Naive thymus-derived CD4-positive, alpha-beta T cell (primary cell): ENCODE measurements at regions not wholly inside any gene's neighbourhood (a gene's known extent, or its start where the extent isn't known, plus 50 kb on each side); places are given as distances from the start of the nearest gene placed in this dataset.

Experiments used
- ATAC-seq: fragments of 150-1000 bp; cut with Tn5 transposase; 2 replicates; pipeline ENCODE4 v1.10.0; 2021; ENCODE audit warnings: mild to moderate bottlenecking, moderate library complexity
- CTCF ChIA-PET: fragments of 350-600 bp; sonication (Branson Sonifier 250); formaldehyde crosslinking; loops from one replicate; lab custom pipeline; 2021; ENCODE audit warnings: antibody characterized with exemption; lab: Charles Lee
- POLR2A ChIA-PET: fragments of 350-600 bp; sonication (Branson Sonifier 250); formaldehyde crosslinking; loops from one replicate; lab custom pipeline; 2021; ENCODE audit warnings: antibody characterized with exemption, inconsistent platforms; lab: Charles Lee
- DNase-seq, 9 donors: peaks; one replicate each; pipeline versions ENCODE4 v3.0.0 to v3.0.0-alpha.2; 2020 to 2022; ENCODE audit warnings: mixed read lengths in 1 of 9
- H3K27ac ChIP-seq: one replicate; pipeline ENCODE4 v1.7.0; 2013; ENCODE audit warnings: mild to moderate bottlenecking, low read depth, low read length, moderate library complexity
- H3K27me3 ChIP-seq, 2 donors: one replicate each; pipeline ENCODE4 v1.7.0; 2013; ENCODE audit warnings: low read length in 2 of 2, mild to moderate bottlenecking in 2 of 2, moderate library complexity in 2 of 2; ENCODE audit not compliant: control insufficient read depth in 2 of 2, insufficient read depth in 2 of 2
- H3K36me3 ChIP-seq, 3 experiments: 1 replicate in 2 of 3; 2 replicates in 1 of 3; pipeline ENCODE4 v1.7.0; 2013; ENCODE audit warnings: low read length in 3 of 3, mild to moderate bottlenecking in 3 of 3, moderate library complexity in 1 of 3; ENCODE audit not compliant: insufficient read depth in 3 of 3, control insufficient read depth in 2 of 3
- H3K4me1 ChIP-seq, 2 donors: one replicate each; pipeline ENCODE4 v1.7.0; 2013; ENCODE audit warnings: low read length in 2 of 2, mild to moderate bottlenecking in 2 of 2, moderate library complexity in 1 of 2; ENCODE audit not compliant: control insufficient read depth in 2 of 2, insufficient read depth in 2 of 2
- H3K4me3 ChIP-seq: 2 replicates; pipeline ENCODE4 v1.7.0; 2013; ENCODE audit warnings: mild to moderate bottlenecking, low read length
- H3K9me3 ChIP-seq, 3 experiments: 1 replicate in 2 of 3; 2 replicates in 1 of 3; pipeline ENCODE4 v1.7.0; 2013; ENCODE audit warnings: low read length in 3 of 3; ENCODE audit not compliant: control insufficient read depth in 2 of 3
- H3K27ac Mint-ChIP-seq, 9 donors: one replicate each; pipeline ENCODE4 v1.8.0; 2020 to 2022; ENCODE audit warnings: mixed read lengths in 9 of 9, mild to moderate bottlenecking in 8 of 9, moderate library complexity in 5 of 9, inconsistent platforms in 2 of 9
- H3K27me3 Mint-ChIP-seq, 5 donors: one replicate each; pipeline ENCODE4 v1.8.0; 2021 to 2022; ENCODE audit warnings: mixed read lengths in 5 of 5, mild to moderate bottlenecking in 1 of 5
- H3K36me3 Mint-ChIP-seq, 5 donors: one replicate each; pipeline ENCODE4 v1.8.0; 2020 to 2022; ENCODE audit warnings: mixed read lengths in 5 of 5, mild to moderate bottlenecking in 3 of 5, inconsistent platforms in 1 of 5
- H3K4me1 Mint-ChIP-seq, 7 donors: one replicate each; pipeline ENCODE4 v1.8.0; 2020 to 2022; ENCODE audit warnings: mixed read lengths in 7 of 7, mild to moderate bottlenecking in 3 of 7, inconsistent platforms in 1 of 7
- H3K4me3 Mint-ChIP-seq, 10 donors: one replicate each; pipeline ENCODE4 v1.8.0; 2020 to 2022; ENCODE audit warnings: mild to moderate bottlenecking in 10 of 10, mixed read lengths in 10 of 10, moderate library complexity in 6 of 10, inconsistent platforms in 2 of 10
- H3K9me3 Mint-ChIP-seq, 11 donors: one replicate each; pipeline ENCODE4 v1.8.0; 2020 to 2022; ENCODE audit warnings: mixed read lengths in 11 of 11, mild to moderate bottlenecking in 4 of 11, inconsistent platforms in 1 of 11, moderate library complexity in 1 of 11
- intact Hi-C, 2 donors: fragments of 100-400 bp; cut with micrococcal nuclease; formaldehyde crosslinking; loops; one replicate each; pipeline ENCODE4 v1.15.1; 2023

- H3K4me1 Mint-ChIP-seq: peaks cover 21 to 54% (median 33%) of the 10 kb centered on the region in 7 donors
- H3K4me3 ChIP-seq: no peak overlapping the region
- H3K27me3 Mint-ChIP-seq: no peaks in the 10 kb centered on the region
- no peaks in the 10 kb centered on the region for H3K9me3 ChIP-seq
- intact Hi-C loops: loop anchor here in 1 of 2 donors (5.0 kb wide), 1 partner anchor 622 kb away; the partner anchor contains the start of gene SLC39A10
- ChIA-PET CTCF (interaction anchor here (0.5 to 6.1 kb wide), 5 partner anchors 22 to 613 kb away, joined by 3 to 72 read pairs (median 3); no protein-coding TSS in a partner anchor), POLR2A (interaction anchor here (0.7 to 2.2 kb wide), 6 partner anchors 26 to 145 kb away, joined by 3 to 9 read pairs (median 3); no protein-coding TSS in a partner anchor)
- no peak overlapping the region for H3K27ac ChIP-seq
- no peak for DNase-seq
- ATAC-seq: no peak
- H3K4me3 Mint-ChIP-seq: no peak overlapping the region
- H3K36me3 ChIP-seq: no peaks in the 10 kb centered on the region
- peaks cover 0 to 22% (median 3%) of the 10 kb centered on the region in 5 donors for H3K36me3 Mint-ChIP-seq
- peak overlapping the region in 2 of 9 donors; percentile 15 to 18 for H3K27ac Mint-ChIP-seq
- no peaks in the 10 kb centered on the region for H3K27me3 ChIP-seq
- H3K9me3 Mint-ChIP-seq: peaks cover 0 to 6% (median 0%) of the 10 kb centered on the region in 11 donors
- H3K4me1 ChIP-seq: peaks cover 17 to 29% of the 10 kb centered on the region in 2 donors
Measured at GRCh38 chr2:196279541-196279940, 108.2 kb upstream of the STK17B start.

GRCh38 chr2:196284144-196284844 lies 112.9 kb upstream of the STK17B start:
- POLR2A ChIA-PET: interaction anchor here (1.0 to 1.6 kb wide), 2 partner anchors 10 to 120 kb away, joined by 3 read pairs; no protein-coding TSS in a partner anchor
- H3K4me3 ChIP-seq: no peak overlapping the region
- H3K27me3 ChIP-seq: no peaks in the 10 kb centered on the region
- Mint-ChIP-seq H3K27me3 (no peaks in the 10 kb centered on the region), H3K9me3 (peaks cover 0 to 6% (median 0%) of the 10 kb centered on the region in 11 donors), H3K4me1 (peaks cover 16 to 57% (median 38%) of the 10 kb centered on the region in 7 donors), H3K27ac (peak overlapping the region in 1 of 9 donors; percentile 73), H3K4me3 (peak overlapping the region in 1 of 10 donors; percentile 27), H3K36me3 (peaks cover 0 to 22% (median 3%) of the 10 kb centered on the region in 5 donors)
- no peak overlapping the region for H3K27ac ChIP-seq
- no peaks in the 10 kb centered on the region for H3K9me3 ChIP-seq
- H3K4me1 ChIP-seq: peaks cover 0 to 17% of the 10 kb centered on the region in 2 donors
- no peak for DNase-seq
- intact Hi-C loops: no loop called here
- CTCF ChIA-PET: interaction anchor here (0.6 to 0.9 kb wide), 2 partner anchors 132 to 205 kb away, joined by 3 read pairs; no protein-coding TSS in a partner anchor
- no peak for ATAC-seq
- no peaks in the 10 kb centered on the region for H3K36me3 ChIP-seq

GRCh38 chr2:196284866-196285557 lies 113.6 kb upstream of the STK17B start:
- no peak overlapping the region for H3K4me3 ChIP-seq
- no peaks in the 10 kb centered on the region for H3K9me3 ChIP-seq
- H3K27ac ChIP-seq: no peak overlapping the region
- Mint-ChIP-seq H3K4me3 (peak overlapping the region in 3 of 10 donors; percentile 27 to 54 (median 31)), H3K4me1 (peaks cover 18 to 57% (median 39%) of the 10 kb centered on the region in 7 donors), H3K27ac (peak overlapping the region in 1 of 9 donors; percentile 64), H3K27me3 (no peaks in the 10 kb centered on the region), H3K36me3 (peaks cover 0 to 19% (median 0%) of the 10 kb centered on the region in 5 donors), H3K9me3 (peaks cover 0 to 3% (median 0%) of the 10 kb centered on the region in 11 donors)
- no peak for ATAC-seq
- intact Hi-C loops: no loop called here
- H3K27me3 ChIP-seq: no peaks in the 10 kb centered on the region
- POLR2A ChIA-PET: interaction anchor here (0.6 to 1.6 kb wide), 2 partner anchors 9 to 118 kb away, joined by 3 to 4 read pairs; no protein-coding TSS in a partner anchor
- no peak for DNase-seq
- no peaks in the 10 kb centered on the region for H3K36me3 ChIP-seq
- CTCF ChIA-PET: interaction anchor here (0.9 kb wide), 1 partner anchor 206 kb away, joined by 3 read pairs; no protein-coding TSS in a partner anchor
- peaks cover 0 to 17% of the 10 kb centered on the region in 2 donors for H3K4me1 ChIP-seq

GRCh38 chr2:196286821-196287220 lies 115.4 kb upstream of the STK17B start:
- peaks cover 20 to 73% (median 51%) of the 10 kb centered on the region in 7 donors for H3K4me1 Mint-ChIP-seq
- H3K27ac Mint-ChIP-seq: peak overlapping the region in 1 of 9 donors; percentile 28
- H3K9me3 Mint-ChIP-seq: peaks cover 0 to 3% (median 0%) of the 10 kb centered on the region in 11 donors
- H3K27me3 Mint-ChIP-seq: no peaks in the 10 kb centered on the region
- ChIA-PET POLR2A (no interaction called here), CTCF (interaction anchor here (1.2 kb wide), 1 partner anchor 10 kb away, joined by 5 read pairs; no protein-coding TSS in a partner anchor)
- Histone ChIP-seq H3K27me3 (no peaks in the 10 kb centered on the region), H3K27ac (no peak overlapping the region), H3K4me3 (no peak overlapping the region), H3K9me3 (no peaks in the 10 kb centered on the region), H3K4me1 (peaks cover 0 to 10% of the 10 kb centered on the region in 2 donors), H3K36me3 (no peaks in the 10 kb centered on the region)
- intact Hi-C loops: no loop called here
- peak overlapping the region in 2 of 10 donors; percentile 6 to 17 for H3K4me3 Mint-ChIP-seq
- ATAC-seq (no peak), DNase-seq (no peak)
- H3K36me3 Mint-ChIP-seq: peaks cover 0 to 16% (median 0%) of the 10 kb centered on the region in 5 donors

- intact Hi-C loops: no loop called here
Measured at GRCh38 chr2:196287523-196287922, 116.1 kb upstream of the STK17B start.

GRCh38 chr2:196288006-196288538 lies 116.7 kb upstream of the STK17B start:
- Histone ChIP-seq H3K36me3 (no peaks in the 10 kb centered on the region), H3K9me3 (no peaks in the 10 kb centered on the region), H3K4me3 (no peak overlapping the region), H3K27ac (no peak overlapping the region), H3K4me1 (peaks cover 6 to 10% of the 10 kb centered on the region in 2 donors), H3K27me3 (no peaks in the 10 kb centered on the region)
- no peaks in the 10 kb centered on the region for H3K9me3 Mint-ChIP-seq
- H3K4me3 Mint-ChIP-seq: peak overlapping the region in 7 of 10 donors; percentile 53 to 78 (median 58)
- DNase-seq (no peak), ATAC-seq (peak; percentile 20)
- ChIA-PET POLR2A (no interaction called here), CTCF (no interaction called here)
- H3K27me3 Mint-ChIP-seq: no peaks in the 10 kb centered on the region
- peak overlapping the region in 5 of 9 donors; percentile 0 to 57 (median 4) for H3K27ac Mint-ChIP-seq
- intact Hi-C loops: no loop called here
- H3K36me3 Mint-ChIP-seq: peaks cover 0 to 12% (median 0%) of the 10 kb centered on the region in 5 donors
- peaks cover 25 to 84% (median 54%) of the 10 kb centered on the region in 7 donors for H3K4me1 Mint-ChIP-seq

More at GRCh38 chr2:196287523-196287922, 116.1 kb upstream of the STK17B start:
- no peaks in the 10 kb centered on the region for H3K9me3 ChIP-seq
- no peak overlapping the region for H3K27ac ChIP-seq
- ATAC-seq (no peak), DNase-seq (no peak)
- Mint-ChIP-seq H3K27me3 (no peaks in the 10 kb centered on the region), H3K4me1 (peaks cover 24 to 80% (median 54%) of the 10 kb centered on the region in 7 donors), H3K27ac (peak overlapping the region in 3 of 9 donors; percentile 0 to 57 (median 21)), H3K9me3 (no peaks in the 10 kb centered on the region), H3K4me3 (peak overlapping the region in 2 of 10 donors; percentile 54 to 58), H3K36me3 (peaks cover 0 to 11% (median 0%) of the 10 kb centered on the region in 5 donors)
- H3K4me3 ChIP-seq: no peak overlapping the region
- no peaks in the 10 kb centered on the region for H3K27me3 ChIP-seq
- POLR2A ChIA-PET: no interaction called here
- CTCF ChIA-PET: no interaction called here
- H3K4me1 ChIP-seq: peaks cover 5 to 10% of the 10 kb centered on the region in 2 donors
- no peaks in the 10 kb centered on the region for H3K36me3 ChIP-seq
